H9 (cell line): ENCODE measurements at regions not wholly inside any gene's neighbourhood (a gene's known extent, or its start where the extent isn't known, plus 50 kb on each side); places are given as distances from the start of the nearest gene placed in this dataset.

Source experiments
- DNase-seq: peaks from one replicate; pipeline ENCODE4 v3.0.0-alpha.2; 2017
- H2AFZ ChIP-seq: one replicate; pipeline ENCODE4 v1.6.1; 2013; ENCODE audit warnings: mild to moderate bottlenecking, low read length, control low read depth, moderate library complexity
- H2AK5ac ChIP-seq: 2 replicates; pipeline ENCODE4 v1.6.1; 2013; ENCODE audit warnings: low read length, control low read depth, mixed read lengths; ENCODE audit not compliant: insufficient read length
- H2BK120ac ChIP-seq: one replicate; pipeline ENCODE4 v1.6.1; 2013; ENCODE audit warnings: low read depth, mild to moderate bottlenecking, low read length, control low read depth, inconsistent platforms; ENCODE audit not compliant: poor library complexity, severe bottlenecking
- H2BK12ac ChIP-seq: 2 replicates; pipeline ENCODE4 v1.6.1; 2013; ENCODE audit warnings: low read length, control low read depth, mixed read lengths, low read depth; ENCODE audit not compliant: insufficient read length
- H2BK15ac ChIP-seq: 2 replicates; pipeline ENCODE4 v1.6.1; 2013; ENCODE audit warnings: low read depth, low read length, control low read depth
- H2BK20ac ChIP-seq: one replicate; pipeline ENCODE4 v1.6.1; 2013; ENCODE audit warnings: low read depth, mild to moderate bottlenecking, low read length, control low read depth, inconsistent platforms; ENCODE audit not compliant: poor library complexity, severe bottlenecking
- H2BK5ac ChIP-seq: 2 replicates; pipeline ENCODE4 v1.6.1; 2013; ENCODE audit warnings: low read length, control low read depth, mixed read lengths; ENCODE audit not compliant: insufficient read length
- H3K14ac ChIP-seq: 2 replicates; pipeline ENCODE4 v1.6.1; 2013; ENCODE audit warnings: low read length, control low read depth; ENCODE audit not compliant: insufficient read depth
- H3K18ac ChIP-seq: 2 replicates; pipeline ENCODE4 v1.6.1; 2013; ENCODE audit warnings: low read depth, mild to moderate bottlenecking, mixed read lengths, low read length, control low read depth; ENCODE audit not compliant: insufficient read length
- H3K23ac ChIP-seq: 2 replicates; pipeline ENCODE4 v1.6.1; 2013; ENCODE audit warnings: low read length, control low read depth, mixed read lengths, low read depth; ENCODE audit not compliant: insufficient read length
- H3K23me2 ChIP-seq: 2 replicates; pipeline ENCODE4 v1.6.1; 2013; ENCODE audit warnings: low read depth, mild to moderate bottlenecking, mixed read lengths, low read length, control low read depth; ENCODE audit not compliant: insufficient read length, poor library complexity, severe bottlenecking
- H3K27ac ChIP-seq: 2 replicates; pipeline ENCODE4 v1.5.1; 2013; ENCODE audit warnings: low read length, control low read depth, mixed read lengths, low read depth; ENCODE audit not compliant: insufficient read length
- H3K27me3 ChIP-seq: 2 replicates; pipeline ENCODE4 v1.6.1; 2013; ENCODE audit warnings: low read length, control low read depth, inconsistent platforms; ENCODE audit not compliant: insufficient read depth
- H3K4ac ChIP-seq: 2 replicates; pipeline ENCODE4 v1.6.1; 2013; ENCODE audit warnings: low read depth, mild to moderate bottlenecking, control low read depth, inconsistent platforms, low read length, moderate library complexity
- H3K4me1 ChIP-seq: 2 replicates; pipeline ENCODE4 v1.6.1; 2013; ENCODE audit warnings: low read length, control low read depth, inconsistent platforms; ENCODE audit not compliant: insufficient read depth
- H3K4me2 ChIP-seq: 2 replicates; pipeline ENCODE4 v1.6.1; 2013; ENCODE audit warnings: low read length, control low read depth, mixed read lengths; ENCODE audit not compliant: insufficient read length, insufficient read depth
- H3K56ac ChIP-seq: 2 replicates; pipeline ENCODE4 v1.6.1; 2013; ENCODE audit warnings: low read depth, mild to moderate bottlenecking, mixed read lengths, low read length, control low read depth; ENCODE audit not compliant: insufficient read length
- H3K79me1 ChIP-seq: 2 replicates; pipeline ENCODE4 v1.6.1; 2013; ENCODE audit warnings: low read depth, mild to moderate bottlenecking, moderate library complexity, low read length, control low read depth, inconsistent platforms; ENCODE audit not compliant: insufficient read depth, poor library complexity, severe bottlenecking
- H3K79me2 ChIP-seq: 2 replicates; pipeline ENCODE4 v1.6.1; 2013; ENCODE audit warnings: low read length, control low read depth, inconsistent platforms; ENCODE audit not compliant: insufficient read depth
- H3K9ac ChIP-seq: 2 replicates; pipeline ENCODE4 v1.6.1; 2013; ENCODE audit warnings: low read length, control low read depth, mixed read lengths; ENCODE audit not compliant: insufficient read length; ENCODE audit errors: extremely low read depth
- H3K9me3 ChIP-seq: one replicate; pipeline ENCODE4 v1.6.1; 2013; ENCODE audit warnings: low read depth, low read length, inconsistent platforms; ENCODE audit not compliant: control insufficient read depth
- H3T11ph ChIP-seq: one replicate; pipeline ENCODE4 v1.6.1; 2013; ENCODE audit warnings: mild to moderate bottlenecking, low read length, control low read depth, inconsistent platforms
- H4K20me1 ChIP-seq: one replicate; pipeline ENCODE4 v1.6.1; 2013; ENCODE audit not compliant: control insufficient read depth, insufficient read length, insufficient read depth
- H4K5ac ChIP-seq: 2 replicates; pipeline ENCODE4 v1.6.1; 2013; ENCODE audit warnings: low read depth, mild to moderate bottlenecking, mixed read lengths, low read length, control low read depth; ENCODE audit not compliant: insufficient read length
- H4K8ac ChIP-seq: replicated peaks from 2 replicates; pipeline ENCODE4 v1.6.1; 2013; ENCODE audit warnings: low read length, control low read depth, mixed read lengths, low read depth; ENCODE audit not compliant: insufficient read length
- H4K91ac ChIP-seq: 2 replicates; pipeline ENCODE4 v1.6.1; 2013; ENCODE audit warnings: low read depth, mild to moderate bottlenecking, moderate library complexity, mixed read lengths, low read length, control low read depth; ENCODE audit not compliant: insufficient read length
- H3K27ac Mint-ChIP-seq, 3 experiments: 2 replicates in 2 of 3; 3 replicates in 1 of 3; pipeline ENCODE4 v1.8.0; 2020 to 2021; ENCODE audit warnings: mixed read lengths in 3 of 3, mild to moderate bottlenecking in 1 of 3, moderate library complexity in 1 of 3
- H3K27me3 Mint-ChIP-seq: 2 replicates; pipeline ENCODE4 v1.8.0; 2021; ENCODE audit warnings: low read depth, mild to moderate bottlenecking, moderate library complexity, mixed read lengths
- H3K36me3 Mint-ChIP-seq, 3 experiments: 2 replicates in 2 of 3; 3 replicates in 1 of 3; pipeline ENCODE4 v1.8.0; 2020 to 2021; ENCODE audit warnings: low read depth in 3 of 3, mixed read lengths in 3 of 3; ENCODE audit not compliant: insufficient read depth in 1 of 3
- H3K4me1 Mint-ChIP-seq, 2 experiments: 2 replicates each; pipeline ENCODE4 v1.8.0; 2020; ENCODE audit warnings: mixed read lengths in 2 of 2
- H3K4me3 Mint-ChIP-seq, 2 experiments: 2 replicates in 1 of 2; 3 replicates in 1 of 2; pipeline ENCODE4 v1.8.0; 2020 to 2021; ENCODE audit warnings: mild to moderate bottlenecking in 2 of 2, mixed read lengths in 2 of 2, moderate library complexity in 1 of 2
- H3K9me3 Mint-ChIP-seq, 2 experiments: 2 replicates in 1 of 2; 3 replicates in 1 of 2; pipeline ENCODE4 v1.8.0; 2020; ENCODE audit warnings: mild to moderate bottlenecking in 2 of 2, mixed read lengths in 2 of 2, moderate library complexity in 1 of 2
- WGBS: extraction: QIAGEN DNeasy Blood & Tissue Kit; methylation state at CpG from one replicate; pipeline ENCODE4 v1.1.7; 2013; ENCODE audit warnings: missing lambda C conversion rate, low lambda C conversion rate, mixed read lengths; ENCODE audit not compliant: insufficient read length; ENCODE audit errors: extremely low coverage; 5-methylcytosine and 5-hydroxymethylcytosine counted together
- TF ChIP-seq, protein P1 (sequence below): fragments of 200-600 bp; sonication (generic); conservative IDR thresholded peaks from 3 replicates; pipeline ENCODE4 v1.8.0; 2021; ENCODE audit warnings: antibody characterized with exemption, mild to moderate bottlenecking

DNA sequence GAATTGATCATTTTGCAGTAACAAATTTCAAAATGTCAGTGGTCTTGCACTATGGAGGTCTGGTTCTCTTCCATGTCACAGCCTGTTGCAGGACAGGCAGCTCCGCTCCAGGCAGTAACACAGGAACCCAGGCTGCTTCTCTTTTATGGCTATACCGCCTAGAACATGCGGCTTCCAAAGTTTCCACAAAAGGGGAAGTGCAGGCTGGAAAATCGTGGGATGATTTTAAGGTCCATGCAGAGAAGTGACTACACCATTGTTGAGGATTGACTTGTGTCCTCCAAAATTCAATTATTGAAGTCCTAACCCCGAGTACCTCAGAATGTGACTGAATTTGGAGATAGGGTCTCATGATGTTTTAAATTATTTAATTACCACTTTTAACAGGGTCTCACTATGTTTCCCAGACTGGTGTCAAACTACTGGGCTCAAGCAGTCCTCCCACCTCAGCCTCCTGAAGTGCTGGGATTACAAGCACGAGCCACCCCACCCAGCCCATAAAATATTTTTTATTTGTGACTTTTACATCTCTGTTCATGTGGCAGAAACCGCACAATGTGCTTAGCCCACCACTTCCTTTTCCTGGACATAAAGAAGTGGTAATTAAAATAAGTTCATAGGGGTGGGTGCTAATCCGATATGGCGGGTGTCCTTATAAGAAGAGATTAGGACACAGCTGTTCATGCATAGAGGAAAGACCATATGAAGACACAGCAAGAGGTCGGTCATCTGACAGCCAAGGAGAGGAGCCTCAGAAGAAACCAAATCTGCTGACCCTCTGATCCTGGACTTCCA lies 279.2 kb upstream of the RPL38 start:
- Mint-ChIP-seq H3K4me1 (no peaks in the 10 kb centered on the region), H3K4me3 (no peak overlapping the region), H3K27me3 (peaks cover 65% of the 10 kb centered on the region), H3K9me3 (peaks cover 6 to 23% of the 10 kb centered on the region in 2 experiments; a peak in 4 of 5 replicates), H3K36me3 (no peaks in the 10 kb centered on the region; a peak in 1 of 7 replicates), H3K27ac (no peak overlapping the region)
- no peak overlapping the region for H4K8ac ChIP-seq
- H2BK120ac ChIP-seq: no peak overlapping the region
- no peaks in the 10 kb centered on the region for H3K23me2 ChIP-seq
- H3K4me2 ChIP-seq: no peak overlapping the region
- no peak overlapping the region for H4K91ac ChIP-seq
- no peak overlapping the region for H3K9ac ChIP-seq
- no CpG with 5 or more reads among the region's 10 CpGs for WGBS
- no peak overlapping the region for H2BK5ac ChIP-seq
- no peaks in the 10 kb centered on the region; the same call in none of the 2 replicates for H3K27me3 ChIP-seq
- H2AFZ ChIP-seq: no peak overlapping the region
- DNase-seq: no peak
- no peak overlapping the region for H3K27ac ChIP-seq
- no peak overlapping the region for H2BK12ac ChIP-seq
- no peaks in the 10 kb centered on the region for H4K20me1 ChIP-seq
- no peak overlapping the region for H3K23ac ChIP-seq
- no peak overlapping the region for H3K18ac ChIP-seq
- no peak overlapping the region for H2BK15ac ChIP-seq
- no peak overlapping the region for H2AK5ac ChIP-seq
- H3K14ac ChIP-seq: no peak overlapping the region
- no peak overlapping the region for H3T11ph ChIP-seq
- no peaks in the 10 kb centered on the region for H3K4me1 ChIP-seq
- no peaks in the 10 kb centered on the region for H3K79me2 ChIP-seq
- H3K56ac ChIP-seq: no peak overlapping the region
- TF ChIP-seq, protein P1, sequence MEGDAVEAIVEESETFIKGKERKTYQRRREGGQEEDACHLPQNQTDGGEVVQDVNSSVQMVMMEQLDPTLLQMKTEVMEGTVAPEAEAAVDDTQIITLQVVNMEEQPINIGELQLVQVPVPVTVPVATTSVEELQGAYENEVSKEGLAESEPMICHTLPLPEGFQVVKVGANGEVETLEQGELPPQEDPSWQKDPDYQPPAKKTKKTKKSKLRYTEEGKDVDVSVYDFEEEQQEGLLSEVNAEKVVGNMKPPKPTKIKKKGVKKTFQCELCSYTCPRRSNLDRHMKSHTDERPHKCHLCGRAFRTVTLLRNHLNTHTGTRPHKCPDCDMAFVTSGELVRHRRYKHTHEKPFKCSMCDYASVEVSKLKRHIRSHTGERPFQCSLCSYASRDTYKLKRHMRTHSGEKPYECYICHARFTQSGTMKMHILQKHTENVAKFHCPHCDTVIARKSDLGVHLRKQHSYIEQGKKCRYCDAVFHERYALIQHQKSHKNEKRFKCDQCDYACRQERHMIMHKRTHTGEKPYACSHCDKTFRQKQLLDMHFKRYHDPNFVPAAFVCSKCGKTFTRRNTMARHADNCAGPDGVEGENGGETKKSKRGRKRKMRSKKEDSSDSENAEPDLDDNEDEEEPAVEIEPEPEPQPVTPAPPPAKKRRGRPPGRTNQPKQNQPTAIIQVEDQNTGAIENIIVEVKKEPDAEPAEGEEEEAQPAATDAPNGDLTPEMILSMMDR: no peak
- H2BK20ac ChIP-seq: no peak overlapping the region
- H3K4ac ChIP-seq: no peak overlapping the region
- H3K79me1 ChIP-seq: no peaks in the 10 kb centered on the region
- H4K5ac ChIP-seq: no peak overlapping the region
- no peaks in the 10 kb centered on the region for H3K9me3 ChIP-seq
